A673 (cell line): ENCODE measurements at regions not wholly inside any gene's neighbourhood (a gene's known extent, or its start where the extent isn't known, plus 50 kb on each side); places are given as distances from the start of the nearest gene placed in this dataset.

Experiments used
- CTCF ChIP-seq: fragments of 300-800, 200-600 bp; sonication (generic); conservative IDR thresholded peaks from 2 replicates; pipeline ENCODE4 v1.5.1; 2017; ENCODE audit warnings: low read depth, mild to moderate bottlenecking, antibody characterized with exemption, low read length, moderate library complexity, mixed read lengths
- EZH2 ChIP-seq: fragments of 200-600 bp; sonication (generic); IDR thresholded peaks from 2 replicates; pipeline ENCODE4 v1.6.1; 2017; ENCODE audit warnings: borderline replicate concordance, low read depth, mild to moderate bottlenecking, mixed read lengths, antibody characterized with exemption, low read length; ENCODE audit not compliant: poor library complexity, severe bottlenecking

GRCh38 chr2:204373942-204374341 is 171.3 kb upstream of the PARD3B start:
- TF ChIP-seq CTCF (no peak), EZH2 (no peak)
